Body of pancreas (tissue), 4 donors: ENCODE measurements at regions not wholly inside any gene's neighbourhood (a gene's known extent, or its start where the extent isn't known, plus 50 kb on each side); places are given as distances from the start of the nearest gene placed in this dataset.
"Not testable (repeated sequence)": the region's sequence is repeated elsewhere in the genome, so short reads cannot be mapped to it uniquely, and the experiment has no call there.

Experiments used
- ATAC-seq: fragments of 150-250 bp; one replicate; pipeline ENCODE4 v1.9.1; 2016
- DNase-seq, 4 donors: peaks; one replicate each; pipeline ENCODE4 v3.0.0-alpha.2; 2019
- H3K27ac ChIP-seq, 4 donors: fragments of 200-600 bp; sonication (generic); 1 replicate in 3 of 4; 2 replicates in 1 of 4; pipeline versions ENCODE4 v1.5.1 to v1.6.1; 2016 to 2019; ENCODE audit warnings: mild to moderate bottlenecking in 1 of 4, mixed read lengths in 1 of 4, moderate library complexity in 1 of 4
- H3K27me3 ChIP-seq, 2 donors: fragments of 200-600 bp; sonication (generic); one replicate each; pipeline ENCODE4 v1.6.0; 2016; ENCODE audit warnings: mild to moderate bottlenecking in 1 of 2
- H3K36me3 ChIP-seq, 2 donors: fragments of 200-600 bp; sonication (generic); replicated peaks in 1 of 2; 2 replicates each; pipeline ENCODE4 v1.5.1; 2016; ENCODE audit warnings: low read depth in 2 of 2; ENCODE audit not compliant: insufficient read depth in 1 of 2
- H3K4me1 ChIP-seq: fragments of 200-600 bp; sonication (generic); one replicate; pipeline ENCODE4 v1.6.0; 2016
- H3K4me3 ChIP-seq, 2 donors: fragments of 200-600 bp; sonication (generic); 1 replicate in 1 of 2; 2 replicates in 1 of 2; pipeline ENCODE4 v1.5.1; 2016 to 2019
- H3K9me3 ChIP-seq, 3 donors: fragments of 200-600 bp; sonication (generic); 1 replicate in 2 of 3; 2 replicates in 1 of 3; pipeline ENCODE4 v1.5.1; 2016
- POLR2A ChIP-seq, 3 donors: fragments of 450-650 bp; IDR thresholded peaks; one replicate each; pipeline ENCODE4 v1.6.1; 2016; ENCODE audit warnings: antibody characterized with exemption in 3 of 3, mild to moderate bottlenecking in 2 of 3
- WGBS, 2 donors: methylation state at CpG; one replicate each; pipeline ENCODE4 v1.1.5; 2017; 5-methylcytosine and 5-hydroxymethylcytosine counted together
- intact Hi-C: fragments of 100-400 bp; cut with DNase I; formaldehyde crosslinking; loops from one replicate; pipeline ENCODE4 v1.15.1; 2023
- TF ChIP-seq, protein P1 (sequence below), 7 experiments: fragments of 450-650 bp in 4 of 7; fragments of 200-600 bp in 3 of 7; sonication (generic) in 3 of 7; IDR thresholded peaks; one replicate each; pipeline ENCODE4 v1.5.1; 2016 to 2019; ENCODE audit warnings: antibody characterized with exemption in 7 of 7

- 2 to 71% methylated on average over 1 of the region's 1 CpG for WGBS, 2 donors
- H3K4me3 ChIP-seq = no peak overlapping the region
- ATAC-seq = no peak
- H3K9me3 ChIP-seq = no peaks in the 10 kb centered on the region
- no peaks in the 10 kb centered on the region for H3K4me1 ChIP-seq
- no peak overlapping the region for H3K27ac ChIP-seq
- intact Hi-C loops = no loop called here
- no peaks in the 10 kb centered on the region for H3K36me3 ChIP-seq
- no peaks in the 10 kb centered on the region for H3K27me3 ChIP-seq
- no peak for TF ChIP-seq POLR2A (IDR thresholded peaks at IDR 0.05)
- TF ChIP-seq, protein P1, sequence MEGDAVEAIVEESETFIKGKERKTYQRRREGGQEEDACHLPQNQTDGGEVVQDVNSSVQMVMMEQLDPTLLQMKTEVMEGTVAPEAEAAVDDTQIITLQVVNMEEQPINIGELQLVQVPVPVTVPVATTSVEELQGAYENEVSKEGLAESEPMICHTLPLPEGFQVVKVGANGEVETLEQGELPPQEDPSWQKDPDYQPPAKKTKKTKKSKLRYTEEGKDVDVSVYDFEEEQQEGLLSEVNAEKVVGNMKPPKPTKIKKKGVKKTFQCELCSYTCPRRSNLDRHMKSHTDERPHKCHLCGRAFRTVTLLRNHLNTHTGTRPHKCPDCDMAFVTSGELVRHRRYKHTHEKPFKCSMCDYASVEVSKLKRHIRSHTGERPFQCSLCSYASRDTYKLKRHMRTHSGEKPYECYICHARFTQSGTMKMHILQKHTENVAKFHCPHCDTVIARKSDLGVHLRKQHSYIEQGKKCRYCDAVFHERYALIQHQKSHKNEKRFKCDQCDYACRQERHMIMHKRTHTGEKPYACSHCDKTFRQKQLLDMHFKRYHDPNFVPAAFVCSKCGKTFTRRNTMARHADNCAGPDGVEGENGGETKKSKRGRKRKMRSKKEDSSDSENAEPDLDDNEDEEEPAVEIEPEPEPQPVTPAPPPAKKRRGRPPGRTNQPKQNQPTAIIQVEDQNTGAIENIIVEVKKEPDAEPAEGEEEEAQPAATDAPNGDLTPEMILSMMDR (IDR thresholded peaks at IDR 0.05) = no peak
- DNase-seq = no peak
These were observed 355.1 kb downstream of the SLITRK5 start for GRCh38 chr13:88026241-88026640.

DNA sequence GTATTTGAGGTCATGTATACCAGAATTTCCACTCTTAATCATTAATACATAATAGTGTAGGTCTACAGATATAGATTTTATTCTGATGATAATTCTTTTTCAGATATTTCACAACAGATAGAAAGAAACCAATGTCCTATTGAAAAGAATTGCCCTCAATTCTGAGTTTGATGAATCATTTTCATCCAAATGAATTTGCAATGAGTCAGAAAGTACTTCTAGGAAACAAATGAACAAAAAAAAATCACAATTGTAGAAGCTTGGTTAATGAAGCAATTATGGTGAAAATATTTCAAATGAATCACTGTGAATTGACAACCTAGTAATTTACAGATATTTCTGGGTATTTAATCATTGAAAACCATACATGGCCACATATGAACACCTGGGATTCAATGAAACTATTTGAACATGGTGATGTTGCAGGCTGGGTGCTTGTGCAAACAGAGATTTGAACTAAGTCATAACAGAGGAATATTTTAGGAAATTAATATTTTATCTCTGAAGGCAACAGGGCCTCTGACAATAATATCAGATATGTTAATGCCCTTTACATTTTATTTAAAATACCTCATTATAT is 360.9 kb downstream of the SLITRK5 start:
- DNase-seq (no peak), ATAC-seq (no peak)
- H3K36me3 ChIP-seq = no peaks in the 10 kb centered on the region
- intact Hi-C loops = no loop called here
- H3K9me3 ChIP-seq = no peaks in the 10 kb centered on the region
- no peak overlapping the region for H3K27ac ChIP-seq
- no peak overlapping the region for H3K4me3 ChIP-seq
- H3K4me1 ChIP-seq = no peaks in the 10 kb centered on the region
- H3K27me3 ChIP-seq = no peaks in the 10 kb centered on the region
- TF ChIP-seq, protein P1 (IDR thresholded peaks at IDR 0.05) = no peak
- no peak for TF ChIP-seq POLR2A (IDR thresholded peaks at IDR 0.05)

DNA sequence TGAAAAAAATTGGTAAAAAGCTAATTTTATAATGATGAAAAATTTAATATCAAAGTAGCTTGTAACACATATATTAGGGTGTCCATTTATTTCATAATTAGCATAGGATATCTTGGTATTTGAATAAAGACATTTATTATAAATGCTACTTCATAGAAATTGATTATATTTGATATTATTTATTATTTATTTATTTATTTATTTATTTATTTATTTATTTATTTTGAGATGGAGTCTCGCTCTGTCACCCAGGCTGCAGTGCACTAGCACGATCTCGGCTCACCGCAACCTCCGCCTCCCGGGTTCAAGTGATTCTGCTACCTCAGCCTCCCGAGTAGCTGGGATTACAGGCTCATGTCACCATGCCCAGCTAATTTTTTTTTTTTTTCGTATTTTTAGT is 365.0 kb downstream of the SLITRK5 start:
- DNase-seq, H3K36me3 ChIP-seq, H3K4me3 ChIP-seq, ATAC-seq, H3K27ac ChIP-seq, H3K4me1 ChIP-seq, H3K9me3 ChIP-seq, H3K27me3 ChIP-seq, intact Hi-C loops: not testable (repeated sequence)
- 77 to 82% methylated on average over 8 of the region's 8 CpGs for WGBS, 2 donors

GRCh38 chr13:88042489-88042888 is 371.3 kb downstream of the SLITRK5 start:
- ATAC-seq (no peak), DNase-seq (no peak)
- no peak for TF ChIP-seq POLR2A (IDR thresholded peaks at IDR 0.05)
- TF ChIP-seq, protein P1 (IDR thresholded peaks at IDR 0.05) = no peak
- no peak overlapping the region for H3K4me3 ChIP-seq
- H3K27ac ChIP-seq = no peak overlapping the region
- no peaks in the 10 kb centered on the region for H3K9me3 ChIP-seq
- H3K27me3 ChIP-seq = no peaks in the 10 kb centered on the region
- H3K4me1 ChIP-seq = no peaks in the 10 kb centered on the region
- WGBS, 2 donors = 28 to 57% methylated on average over 1 of the region's 1 CpG
- no peaks in the 10 kb centered on the region for H3K36me3 ChIP-seq
- intact Hi-C loops = no loop called here

- H3K4me3 ChIP-seq = no peak overlapping the region
- DNase-seq (no peak), ATAC-seq (no peak)
- intact Hi-C loops = no loop called here
- 54 to 67% methylated on average over 6 to 8 of the region's 8 CpGs for WGBS, 2 donors
- H3K9me3 ChIP-seq = no peaks in the 10 kb centered on the region
- no peaks in the 10 kb centered on the region for H3K27me3 ChIP-seq
- H3K27ac ChIP-seq = no peak overlapping the region
- no peaks in the 10 kb centered on the region for H3K4me1 ChIP-seq
- TF ChIP-seq, protein P1 (IDR thresholded peaks at IDR 0.05) = no peak
- TF ChIP-seq POLR2A (IDR thresholded peaks at IDR 0.05) = no peak
- H3K36me3 ChIP-seq = no peaks in the 10 kb centered on the region
These were observed 380.7 kb downstream of the SLITRK5 start for GRCh38 chr13:88051746-88052482.
